GM12872 (cell line): ENCODE measurements at regions not wholly inside any gene's neighbourhood (a gene's known extent, or its start where the extent isn't known, plus 50 kb on each side); places are given as distances from the start of the nearest gene placed in this dataset.

Experiments used
- TF ChIP-seq, protein P1 (sequence below): IDR thresholded peaks from 3 replicates; pipeline ENCODE4 v1.5.1; 2011; ENCODE audit warnings: low read depth, mild to moderate bottlenecking, low read length, moderate library complexity; ENCODE audit not compliant: insufficient read depth

DNA sequence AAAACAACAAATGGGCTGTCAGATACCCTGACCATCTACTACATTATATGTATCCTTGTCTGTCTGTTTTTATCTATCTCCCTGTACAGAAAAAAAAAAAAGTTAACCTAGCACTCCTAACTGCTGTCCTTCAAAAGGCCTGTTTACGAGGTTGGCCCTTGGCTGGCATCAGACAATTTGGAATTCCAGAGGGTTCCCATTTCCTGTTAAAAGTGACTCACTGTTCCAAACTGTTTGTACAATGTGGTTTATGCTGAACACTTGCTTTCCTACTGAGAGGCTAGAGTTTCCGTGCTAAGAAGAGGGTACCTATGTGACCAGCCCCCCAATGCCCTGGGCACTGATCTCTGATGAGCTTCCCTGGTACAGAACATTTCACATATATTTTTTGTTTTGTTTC lies 65.9 kb upstream of the HMGXB4 start:
- TF ChIP-seq, protein P1, sequence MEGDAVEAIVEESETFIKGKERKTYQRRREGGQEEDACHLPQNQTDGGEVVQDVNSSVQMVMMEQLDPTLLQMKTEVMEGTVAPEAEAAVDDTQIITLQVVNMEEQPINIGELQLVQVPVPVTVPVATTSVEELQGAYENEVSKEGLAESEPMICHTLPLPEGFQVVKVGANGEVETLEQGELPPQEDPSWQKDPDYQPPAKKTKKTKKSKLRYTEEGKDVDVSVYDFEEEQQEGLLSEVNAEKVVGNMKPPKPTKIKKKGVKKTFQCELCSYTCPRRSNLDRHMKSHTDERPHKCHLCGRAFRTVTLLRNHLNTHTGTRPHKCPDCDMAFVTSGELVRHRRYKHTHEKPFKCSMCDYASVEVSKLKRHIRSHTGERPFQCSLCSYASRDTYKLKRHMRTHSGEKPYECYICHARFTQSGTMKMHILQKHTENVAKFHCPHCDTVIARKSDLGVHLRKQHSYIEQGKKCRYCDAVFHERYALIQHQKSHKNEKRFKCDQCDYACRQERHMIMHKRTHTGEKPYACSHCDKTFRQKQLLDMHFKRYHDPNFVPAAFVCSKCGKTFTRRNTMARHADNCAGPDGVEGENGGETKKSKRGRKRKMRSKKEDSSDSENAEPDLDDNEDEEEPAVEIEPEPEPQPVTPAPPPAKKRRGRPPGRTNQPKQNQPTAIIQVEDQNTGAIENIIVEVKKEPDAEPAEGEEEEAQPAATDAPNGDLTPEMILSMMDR: no peak

DNA sequence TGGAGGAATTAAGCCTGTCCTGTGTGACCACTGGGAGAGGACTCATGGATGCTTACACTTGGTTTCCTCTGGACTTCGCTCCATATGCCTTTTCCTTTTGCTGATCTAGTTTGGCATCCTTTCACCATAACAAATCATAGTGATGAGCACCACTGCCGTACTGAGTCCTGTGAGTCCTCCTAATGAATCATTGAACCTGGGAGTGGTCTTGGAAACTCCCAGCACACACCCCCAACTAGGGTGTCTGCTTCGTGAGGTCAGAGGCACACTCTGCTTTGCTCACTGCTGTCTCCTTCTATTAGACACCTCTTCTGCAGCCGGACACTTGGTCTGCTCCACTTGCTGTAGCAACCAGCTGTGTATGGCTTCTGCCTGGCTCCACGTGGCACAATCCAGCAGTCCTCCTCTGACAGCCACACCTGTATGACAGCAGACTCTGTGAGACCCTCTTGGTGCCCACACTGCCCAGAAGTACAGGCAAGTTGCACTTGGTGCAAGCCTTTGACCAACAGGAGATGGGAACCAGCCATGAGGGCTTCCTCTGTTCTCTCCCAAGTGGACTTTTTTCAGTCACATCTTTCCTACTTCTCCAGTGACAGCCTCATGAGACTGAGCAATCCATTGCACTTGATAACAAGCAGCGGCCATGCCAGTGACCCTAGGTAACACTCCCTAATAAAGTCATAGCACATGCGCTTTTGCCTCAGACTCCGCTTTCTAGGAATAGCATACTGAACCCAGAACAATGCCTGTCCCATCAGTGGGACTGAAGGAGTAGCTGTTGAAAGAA lies 65.0 kb upstream of the HMGXB4 start:
- TF ChIP-seq, protein P1: no peak

GRCh38 chr22:35195226-35195625 lies 62.1 kb upstream of the HMGXB4 start:
- TF ChIP-seq, protein P1: no peak

DNA sequence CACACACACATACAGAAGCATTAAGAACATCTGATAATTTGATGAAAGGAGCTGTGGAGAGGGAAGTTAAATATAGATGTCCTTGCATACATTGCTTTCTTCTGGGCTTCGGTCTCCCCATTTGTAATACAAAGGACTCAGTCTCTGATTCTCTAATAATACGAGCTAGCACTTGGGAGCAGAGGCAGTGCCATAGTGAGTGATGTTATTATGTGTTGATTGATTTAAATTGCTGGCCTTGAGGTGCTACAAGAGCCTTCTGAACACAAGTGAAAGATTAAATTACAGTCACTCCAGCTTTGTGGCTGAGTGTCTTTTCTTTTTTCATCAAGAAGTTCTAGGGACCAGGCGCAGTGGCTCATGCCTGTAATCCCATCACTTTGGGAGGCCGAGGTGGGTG lies 61.5 kb upstream of the HMGXB4 start:
- TF ChIP-seq, protein P1: no peak

DNA sequence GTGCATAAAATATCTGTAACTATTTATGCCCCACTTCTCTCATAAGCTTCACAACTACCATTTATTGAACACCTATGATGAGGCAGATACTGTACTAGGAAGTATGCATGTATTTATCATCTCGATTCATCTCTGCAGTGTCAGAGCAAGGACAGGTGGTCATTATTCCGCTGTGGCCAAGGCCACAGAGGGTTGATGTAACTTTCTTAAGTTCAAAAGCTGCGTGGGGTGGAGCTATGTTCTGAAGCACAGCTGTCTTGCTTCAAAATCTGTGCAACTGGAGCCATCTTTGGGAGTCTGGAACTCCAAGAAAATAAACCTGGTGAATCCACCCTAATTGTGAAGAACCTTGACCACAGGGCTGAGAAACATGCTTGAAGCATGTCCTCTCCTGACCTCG lies 60.2 kb upstream of the HMGXB4 start:
- TF ChIP-seq, protein P1: no peak

DNA sequence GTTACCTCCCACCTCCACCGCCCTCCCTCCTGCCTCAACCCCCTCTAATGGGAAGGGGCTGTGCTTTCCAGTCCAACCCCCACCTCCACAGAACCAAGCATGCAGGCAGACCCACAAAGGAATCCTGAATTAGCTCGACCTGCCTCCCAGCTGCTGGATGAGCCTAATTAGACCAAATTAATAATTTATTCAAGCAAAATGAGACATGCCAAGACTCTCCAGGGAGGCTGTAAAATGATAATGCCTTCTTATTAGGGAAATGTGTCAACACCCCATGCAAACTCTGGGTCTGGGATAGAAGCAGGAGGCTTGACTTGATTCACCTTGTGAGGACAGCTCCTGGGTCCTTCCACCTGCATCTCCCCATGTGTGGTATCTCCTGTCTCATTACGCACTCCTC lies 59.4 kb upstream of the HMGXB4 start:
- TF ChIP-seq, protein P1: no peak

DNA sequence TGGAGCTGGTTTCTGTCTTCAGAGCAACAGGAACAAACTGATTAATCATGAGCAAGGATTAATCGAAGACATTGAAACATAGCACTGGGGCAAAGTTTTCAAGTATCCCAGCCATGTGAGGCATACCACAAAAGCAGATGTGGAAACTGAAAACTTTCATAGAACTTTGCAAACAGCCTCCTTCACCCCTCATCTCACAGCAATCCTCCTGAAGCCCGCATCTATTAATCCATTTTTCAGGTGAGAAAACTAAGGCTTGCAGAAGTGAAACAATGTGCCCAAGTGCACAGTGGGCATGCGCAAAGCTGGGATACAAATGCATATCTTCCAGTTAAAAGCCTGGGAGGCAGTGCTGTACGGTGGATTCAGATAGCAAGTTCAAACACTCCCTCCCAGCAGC lies 58.6 kb upstream of the HMGXB4 start:
- TF ChIP-seq, protein P1: no peak

- TF ChIP-seq, protein P1: no peak
These were observed 54.9 kb upstream of the HMGXB4 start for GRCh38 chr22:35202376-35202775.
